Thyroid gland (tissue), 4 donors: ENCODE measurements at regions not wholly inside any gene's neighbourhood (a gene's known extent, or its start where the extent isn't known, plus 50 kb on each side); places are given as distances from the start of the nearest gene placed in this dataset.

Experiments
- DNase-seq, 2 donors: peaks; one replicate each; pipeline ENCODE4 v3.0.0-alpha.2; 2019
- H3K27ac ChIP-seq, 3 donors: fragments of 200-600 bp; sonication (generic); 1 replicate in 2 of 3; 2 replicates in 1 of 3; pipeline ENCODE4 v1.5.1; 2016 to 2019; ENCODE audit warnings: mild to moderate bottlenecking in 1 of 3, moderate library complexity in 1 of 3
- H3K27me3 ChIP-seq: fragments of 200-600 bp; sonication (generic); one replicate; pipeline ENCODE4 v1.5.1; 2019
- H3K36me3 ChIP-seq, 2 donors: fragments of 200-600 bp; sonication (generic); one replicate each; pipeline ENCODE4 v1.5.1; 2016 to 2019
- H3K4me1 ChIP-seq, 2 donors: fragments of 200-600 bp; sonication (generic); one replicate each; pipeline ENCODE4 v1.5.1; 2017 to 2019
- H3K4me3 ChIP-seq, 3 donors: fragments of 200-600 bp; sonication (generic); replicated peaks in 1 of 3; 1 replicate in 2 of 3; 2 replicates in 1 of 3; pipeline ENCODE4 v1.5.1; 2016; ENCODE audit warnings: mild to moderate bottlenecking in 1 of 3
- H3K9me3 ChIP-seq: fragments of 200-600 bp; sonication (generic); one replicate; pipeline ENCODE4 v1.5.1; 2017
- CTCF ChIP-seq, 6 experiments: fragments of 200-600 bp in 3 of 6; fragments of 450-650 bp in 3 of 6; sonication (generic) in 3 of 6; IDR thresholded peaks; one replicate each; pipeline ENCODE4 v1.5.1; 2016 to 2019; ENCODE audit warnings: antibody characterized with exemption in 6 of 6, mild to moderate bottlenecking in 2 of 6, inconsistent platforms in 1 of 6, moderate library complexity in 1 of 6
- POLR2A ChIP-seq, 2 donors: fragments of 450-650 bp; IDR thresholded peaks; one replicate each; pipeline ENCODE4 v1.6.1; 2017; ENCODE audit warnings: antibody characterized with exemption in 2 of 2, mild to moderate bottlenecking in 2 of 2, moderate library complexity in 1 of 2
- WGBS, 2 donors: methylation state at CpG; one replicate each; pipeline ENCODE4 v1.1.5; 2017; 5-methylcytosine and 5-hydroxymethylcytosine counted together
- intact Hi-C: fragments of 100-400 bp; cut with DNase I; formaldehyde crosslinking; loops from one replicate; pipeline ENCODE4 v1.15.1; 2023

DNA sequence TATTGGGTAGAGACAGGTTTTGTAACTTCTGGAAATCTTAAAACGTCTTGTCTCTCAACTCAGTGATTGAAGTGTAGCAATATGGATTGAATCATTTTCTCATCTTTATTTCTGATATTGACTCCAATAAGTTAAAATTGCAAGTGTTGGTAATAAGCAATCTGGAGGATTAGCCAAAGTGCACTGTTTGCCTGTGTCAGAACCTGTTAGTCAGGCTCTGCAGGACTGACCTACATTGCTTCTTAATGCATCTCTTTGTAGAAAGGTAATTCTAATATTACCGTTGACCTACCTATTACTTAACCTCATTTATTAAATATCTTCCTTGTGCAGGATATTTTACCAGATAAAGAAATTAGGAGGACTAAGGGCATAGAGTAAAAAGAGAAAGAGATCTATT lies 484.0 kb upstream of the CITED2 start:
- WGBS, 2 donors = 41 to 45% methylated on average over 2 of the region's 2 CpGs
- Histone ChIP-seq H3K36me3 (no peaks in the 10 kb centered on the region), H3K27me3 (no peaks in the 10 kb centered on the region), H3K27ac (no peak overlapping the region), H3K4me1 (peaks cover 21 to 26% of the 10 kb centered on the region in 2 donors), H3K9me3 (no peaks in the 10 kb centered on the region), H3K4me3 (no peak overlapping the region)
- no peak for TF ChIP-seq CTCF (IDR thresholded peaks at IDR 0.05)
- no peak for TF ChIP-seq POLR2A (IDR thresholded peaks at IDR 0.05)
- peak in 1 of 2 donors; percentile 14 for DNase-seq
- intact Hi-C loops = no loop called here

DNA sequence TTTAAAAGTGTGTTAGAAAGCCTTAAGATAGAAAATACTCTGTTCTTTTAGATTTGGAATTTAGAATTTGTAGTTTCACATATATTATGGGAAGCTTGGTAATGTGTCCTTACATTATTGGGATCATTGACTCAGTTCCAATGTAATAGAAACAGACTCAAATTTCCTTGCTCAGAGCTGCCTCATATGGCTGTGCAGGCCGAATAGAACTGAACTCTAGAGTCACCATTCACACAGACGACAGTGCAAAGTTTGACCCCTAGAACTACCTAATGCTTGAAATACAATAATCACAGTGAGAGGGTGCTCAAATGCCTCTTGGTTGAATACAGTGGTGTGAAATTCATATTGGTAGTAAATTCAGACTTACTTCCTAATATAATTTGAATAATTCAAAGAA lies 482.7 kb upstream of the CITED2 start:
- no peaks in the 10 kb centered on the region for H3K27me3 ChIP-seq
- no peaks in the 10 kb centered on the region for H3K36me3 ChIP-seq
- WGBS, 2 donors = 62 to 63% methylated on average over 2 of the region's 2 CpGs
- H3K27ac ChIP-seq = no peak overlapping the region
- intact Hi-C loops = no loop called here
- TF ChIP-seq CTCF (IDR thresholded peaks at IDR 0.05) = no peak
- TF ChIP-seq POLR2A (IDR thresholded peaks at IDR 0.05) = no peak
- no peak overlapping the region for H3K4me3 ChIP-seq
- H3K9me3 ChIP-seq = no peaks in the 10 kb centered on the region
- peaks cover 26 to 29% of the 10 kb centered on the region in 2 donors for H3K4me1 ChIP-seq
- no peak for DNase-seq

DNA sequence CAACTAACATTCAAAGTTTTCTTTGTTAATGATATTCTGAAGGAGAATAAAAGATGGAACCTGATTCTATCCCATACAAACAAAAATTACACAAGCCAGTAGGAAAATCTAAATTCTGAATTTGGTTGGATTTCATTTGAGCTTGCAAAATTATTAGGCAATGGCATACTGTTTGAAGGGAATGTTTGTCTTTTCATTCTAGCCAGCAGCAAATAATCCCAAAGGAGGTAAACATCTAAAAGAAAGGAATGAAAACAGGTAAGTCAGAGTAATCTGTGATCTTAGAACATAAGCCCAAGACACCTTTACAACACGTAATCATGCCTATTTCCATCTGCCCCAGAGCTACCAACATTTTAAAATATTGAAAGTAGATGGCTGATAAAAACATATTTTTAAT lies 482.1 kb upstream of the CITED2 start:
- Histone ChIP-seq H3K27ac (peak overlapping the region in 2 of 3 donors; percentile 31 to 73), H3K27me3 (no peaks in the 10 kb centered on the region), H3K4me3 (no peak overlapping the region), H3K36me3 (no peaks in the 10 kb centered on the region), H3K4me1 (peaks cover 26 to 29% of the 10 kb centered on the region in 2 donors), H3K9me3 (no peaks in the 10 kb centered on the region)
- DNase-seq = no peak
- intact Hi-C loops = no loop called here
- TF ChIP-seq CTCF (IDR thresholded peaks at IDR 0.05) = no peak
- WGBS, 2 donors = 96 to 98% methylated on average over 1 of the region's 1 CpG

- Histone ChIP-seq H3K27me3 (no peaks in the 10 kb centered on the region), H3K9me3 (no peaks in the 10 kb centered on the region), H3K4me3 (no peak overlapping the region), H3K27ac (peak overlapping the region; percentile 14 to 73 (median 31)), H3K36me3 (no peaks in the 10 kb centered on the region), H3K4me1 (peaks cover 26 to 29% of the 10 kb centered on the region in 2 donors)
- intact Hi-C loops = no loop called here
- 28 to 32% methylated on average over 3 of the region's 3 CpGs for WGBS, 2 donors
- TF ChIP-seq POLR2A (IDR thresholded peaks at IDR 0.05) (no peak), CTCF (IDR thresholded peaks at IDR 0.05) (no peak)
- no peak for DNase-seq
Observed at GRCh38 chr6:139855671-139856311, 481.3 kb upstream of the CITED2 start.

- peaks cover 19 to 26% of the 10 kb centered on the region in 2 donors for H3K4me1 ChIP-seq
- 52 to 54% methylated on average over 3 of the region's 3 CpGs for WGBS, 2 donors
Observed at GRCh38 chr6:139853302-139853992, 479.0 kb upstream of the CITED2 start.

More at GRCh38 chr6:139853302-139853992, 479.0 kb upstream of the CITED2 start:
- Histone ChIP-seq H3K9me3 (no peaks in the 10 kb centered on the region), H3K27me3 (no peaks in the 10 kb centered on the region), H3K36me3 (no peaks in the 10 kb centered on the region), H3K27ac (peak overlapping the region in 1 of 3 donors; percentile 6), H3K4me3 (no peak overlapping the region)
- TF ChIP-seq POLR2A (IDR thresholded peaks at IDR 0.05) (no peak), CTCF (IDR thresholded peaks at IDR 0.05) (no peak)
- no peak for DNase-seq
- intact Hi-C loops = no loop called here
